ENCODE measurements at regions not wholly inside any gene's neighbourhood (a gene's known extent, or its start where the extent isn't known, plus 50 kb on each side); places are given as distances from the start of the nearest gene placed in this dataset.

DNA sequence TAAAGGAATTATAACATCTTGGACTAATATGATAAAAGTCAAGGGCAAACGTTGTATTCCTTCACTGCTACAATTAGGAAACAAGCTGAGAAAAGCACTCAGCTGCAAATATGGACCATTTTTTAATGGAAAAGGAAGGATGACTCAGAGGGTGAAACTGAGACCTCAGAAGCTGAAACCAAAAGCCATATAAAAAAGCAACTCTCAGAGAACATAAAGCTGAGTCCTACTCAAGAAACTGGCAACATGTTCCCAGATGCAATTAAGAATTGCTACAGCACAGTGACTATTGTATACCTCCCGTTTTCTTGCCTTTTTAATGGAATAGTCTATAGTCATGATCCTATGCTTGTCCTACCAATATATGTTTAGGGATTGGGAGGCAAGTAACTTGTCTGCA, 1106.4 kb upstream of the INTU start:
- H3K9ac ChIP-seq (ENCODE audit: low read length in 3 of 3): no peak overlapping the region
- no peak for FAIRE-seq
- no peak overlapping the region for H3K27ac ChIP-seq (ENCODE audit: low read depth in 2 of 2, low read length in 2 of 2)
- H3K4me1 ChIP-seq (ENCODE audit: control insufficient read depth in 2 of 3, insufficient read depth in 2 of 3, low read depth in 1 of 3, low read length in 3 of 3): no peaks in the 10 kb centered on the region
- peaks cover 0 to 8% (median 2%) of the 10 kb centered on the region in 3 donors for H3K9me3 ChIP-seq (ENCODE audit: control insufficient read depth in 2 of 3, insufficient read depth in 1 of 3, low read length in 3 of 3)
- H3K36me3 ChIP-seq (ENCODE audit: control insufficient read depth in 2 of 3, insufficient read depth in 3 of 3, low read length in 3 of 3): no peaks in the 10 kb centered on the region
- no peak overlapping the region for H3K4me3 ChIP-seq (ENCODE audit: low read length in 3 of 3)
- no peaks in the 10 kb centered on the region for H3K27me3 ChIP-seq (ENCODE audit: control insufficient read depth, insufficient read depth, low read length)
- DNase-seq: no peak
- TF ChIP-seq, protein P1, sequence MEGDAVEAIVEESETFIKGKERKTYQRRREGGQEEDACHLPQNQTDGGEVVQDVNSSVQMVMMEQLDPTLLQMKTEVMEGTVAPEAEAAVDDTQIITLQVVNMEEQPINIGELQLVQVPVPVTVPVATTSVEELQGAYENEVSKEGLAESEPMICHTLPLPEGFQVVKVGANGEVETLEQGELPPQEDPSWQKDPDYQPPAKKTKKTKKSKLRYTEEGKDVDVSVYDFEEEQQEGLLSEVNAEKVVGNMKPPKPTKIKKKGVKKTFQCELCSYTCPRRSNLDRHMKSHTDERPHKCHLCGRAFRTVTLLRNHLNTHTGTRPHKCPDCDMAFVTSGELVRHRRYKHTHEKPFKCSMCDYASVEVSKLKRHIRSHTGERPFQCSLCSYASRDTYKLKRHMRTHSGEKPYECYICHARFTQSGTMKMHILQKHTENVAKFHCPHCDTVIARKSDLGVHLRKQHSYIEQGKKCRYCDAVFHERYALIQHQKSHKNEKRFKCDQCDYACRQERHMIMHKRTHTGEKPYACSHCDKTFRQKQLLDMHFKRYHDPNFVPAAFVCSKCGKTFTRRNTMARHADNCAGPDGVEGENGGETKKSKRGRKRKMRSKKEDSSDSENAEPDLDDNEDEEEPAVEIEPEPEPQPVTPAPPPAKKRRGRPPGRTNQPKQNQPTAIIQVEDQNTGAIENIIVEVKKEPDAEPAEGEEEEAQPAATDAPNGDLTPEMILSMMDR (IDR thresholded peaks at IDR 0.05; ENCODE audit: borderline replicate concordance, extremely low read depth, insufficient read depth): no peak
- intact Hi-C loops (cut with DNase I): no loop called here

DNA sequence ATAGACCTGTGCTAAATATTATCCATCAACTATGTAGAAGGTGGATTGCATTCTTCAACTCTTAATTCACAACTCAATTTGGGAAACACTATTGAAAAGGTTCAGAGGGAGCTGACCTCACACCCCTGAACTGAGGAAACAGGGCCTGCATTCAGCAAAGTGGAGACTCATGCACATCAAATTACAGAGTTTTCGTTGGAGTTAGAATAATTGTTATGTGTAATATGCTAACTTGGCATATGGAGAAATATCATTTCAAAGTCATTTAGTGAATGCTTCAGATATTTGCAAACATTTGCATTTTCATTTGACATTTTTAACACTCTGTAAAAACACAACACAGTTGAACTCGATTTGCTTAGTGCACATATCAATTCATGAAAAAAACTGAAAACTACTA, 1102.8 kb upstream of the INTU start:
- H3K27ac ChIP-seq (ENCODE audit: low read depth in 2 of 2, low read length in 2 of 2): no peak overlapping the region
- H3K9ac ChIP-seq (ENCODE audit: low read length in 3 of 3): no peak overlapping the region
- no peak overlapping the region for H3K4me3 ChIP-seq (ENCODE audit: low read length in 3 of 3)
- DNase-seq (no peak), FAIRE-seq (no peak)
- TF ChIP-seq, protein P1 (IDR thresholded peaks at IDR 0.05; ENCODE audit: borderline replicate concordance, extremely low read depth, insufficient read depth): no peak
- H3K9me3 ChIP-seq (ENCODE audit: control insufficient read depth in 2 of 3, insufficient read depth in 1 of 3, low read length in 3 of 3): peaks cover 0 to 8% (median 2%) of the 10 kb centered on the region in 3 donors
- H3K36me3 ChIP-seq (ENCODE audit: control insufficient read depth in 2 of 3, insufficient read depth in 3 of 3, low read length in 3 of 3): no peaks in the 10 kb centered on the region
- H3K4me1 ChIP-seq (ENCODE audit: control insufficient read depth in 2 of 3, insufficient read depth in 2 of 3, low read depth in 1 of 3, low read length in 3 of 3): no peaks in the 10 kb centered on the region
- intact Hi-C loops (cut with DNase I): no loop called here
- H3K27me3 ChIP-seq (ENCODE audit: control insufficient read depth, insufficient read depth, low read length): no peaks in the 10 kb centered on the region

DNA sequence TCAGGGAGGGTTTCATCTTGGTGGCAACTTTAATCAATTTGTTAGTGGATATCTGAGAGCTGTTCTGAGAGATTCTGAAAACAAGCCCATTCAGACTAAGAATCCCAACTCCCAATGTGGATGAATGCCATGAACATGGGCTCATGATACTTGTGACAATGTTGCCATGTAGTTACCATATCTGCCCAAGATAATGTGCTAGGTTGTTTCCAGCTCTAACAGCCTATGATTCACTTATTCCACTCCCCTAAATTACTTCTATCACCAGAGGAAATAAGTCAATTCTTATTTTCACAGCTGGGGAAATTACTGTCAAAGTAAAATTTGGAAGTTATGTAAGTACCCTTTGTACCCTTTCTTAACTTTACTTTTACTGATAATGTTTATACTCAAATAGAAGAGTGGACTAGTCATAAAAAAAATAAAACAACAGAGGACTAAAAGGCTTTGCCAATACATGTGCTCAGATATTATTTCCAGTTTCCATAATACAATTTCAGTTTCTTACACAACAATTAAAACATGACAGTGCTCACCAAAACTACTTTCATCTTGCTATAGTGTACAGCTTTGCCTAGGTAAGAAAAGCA, 1101.7 kb upstream of the INTU start:
- TF ChIP-seq, protein P1 (IDR thresholded peaks at IDR 0.05; ENCODE audit: borderline replicate concordance, extremely low read depth, insufficient read depth): no peak
- H3K27me3 ChIP-seq (ENCODE audit: control insufficient read depth, insufficient read depth, low read length): no peaks in the 10 kb centered on the region
- FAIRE-seq (no peak), DNase-seq (no peak)
- H3K36me3 ChIP-seq (ENCODE audit: control insufficient read depth in 2 of 3, insufficient read depth in 3 of 3, low read length in 3 of 3): no peaks in the 10 kb centered on the region
- H3K4me1 ChIP-seq (ENCODE audit: control insufficient read depth in 2 of 3, insufficient read depth in 2 of 3, low read depth in 1 of 3, low read length in 3 of 3): no peaks in the 10 kb centered on the region
- H3K9ac ChIP-seq (ENCODE audit: low read length in 3 of 3): no peak overlapping the region
- no peak overlapping the region for H3K4me3 ChIP-seq (ENCODE audit: low read length in 3 of 3)
- peaks cover 0 to 5% (median 0%) of the 10 kb centered on the region in 3 donors for H3K9me3 ChIP-seq (ENCODE audit: control insufficient read depth in 2 of 3, insufficient read depth in 1 of 3, low read length in 3 of 3)
- H3K27ac ChIP-seq (ENCODE audit: low read depth in 2 of 2, low read length in 2 of 2): no peak overlapping the region
- intact Hi-C loops (cut with DNase I): no loop called here

DNA sequence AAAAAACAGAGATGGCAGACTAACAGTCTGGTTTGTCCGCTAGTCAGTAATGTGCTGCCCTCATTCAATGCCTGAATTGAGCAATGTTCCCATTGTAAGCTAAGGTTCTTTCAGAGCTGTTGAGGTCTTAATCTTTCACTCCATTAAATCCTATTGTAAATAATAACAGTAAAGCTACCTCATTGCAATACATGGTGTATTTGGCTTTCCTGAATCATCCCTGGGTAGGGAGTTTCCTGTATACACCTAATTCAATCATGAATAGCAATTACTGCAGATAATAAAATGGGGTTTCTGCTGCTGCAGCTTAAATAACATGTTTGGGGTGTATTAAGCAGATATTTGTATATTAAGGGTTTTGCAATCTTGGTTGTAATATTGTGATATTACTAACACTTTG, 1100.2 kb upstream of the INTU start:
- TF ChIP-seq, protein P1 (IDR thresholded peaks at IDR 0.05; ENCODE audit: borderline replicate concordance, extremely low read depth, insufficient read depth): no peak
- DNase-seq: no peak
- Histone ChIP-seq H3K4me1 (ENCODE audit: control insufficient read depth in 2 of 3, insufficient read depth in 2 of 3, low read depth in 1 of 3, low read length in 3 of 3) (no peaks in the 10 kb centered on the region), H3K36me3 (ENCODE audit: control insufficient read depth in 2 of 3, insufficient read depth in 3 of 3, low read length in 3 of 3) (no peaks in the 10 kb centered on the region), H3K9ac (ENCODE audit: low read length in 3 of 3) (no peak overlapping the region), H3K27ac (ENCODE audit: low read depth in 2 of 2, low read length in 2 of 2) (no peak overlapping the region), H3K4me3 (ENCODE audit: low read length in 3 of 3) (no peak overlapping the region), H3K9me3 (ENCODE audit: control insufficient read depth in 2 of 3, insufficient read depth in 1 of 3, low read length in 3 of 3) (no peaks in the 10 kb centered on the region), H3K27me3 (ENCODE audit: control insufficient read depth, insufficient read depth, low read length) (no peaks in the 10 kb centered on the region)
- FAIRE-seq: no peak
- intact Hi-C loops (cut with DNase I): no loop called here

Measured in kidney (tissue), 13 donors.